WTC11 (cell line): ENCODE measurements at regions not wholly inside any gene's neighbourhood (a gene's known extent, or its start where the extent isn't known, plus 50 kb on each side); places are given as distances from the start of the nearest gene placed in this dataset.
"Not testable (repeated sequence)": the region's sequence is repeated elsewhere in the genome, so short reads cannot be mapped to it uniquely, and the experiment has no call there.

ENCODE experiments used
- ATAC-seq: fragments of 200-7000 bp; cut with Tn5 transposase; 2 replicates; pipeline ENCODE4 v1.10.0; 2021; ENCODE audit warnings: mild to moderate bottlenecking, moderate library complexity
- CTCF ChIA-PET: fragments of 300-600 bp; sonication (Branson Sonifier 250); formaldehyde crosslinking; loops from one replicate; lab custom pipeline; 2021; ENCODE audit warnings: antibody characterized with exemption; lab: Charles Lee
- POLR2A ChIA-PET: fragments of 350-600 bp; sonication (Branson Sonifier 250); formaldehyde crosslinking; loops from one replicate; lab custom pipeline; 2021; ENCODE audit warnings: antibody characterized with exemption; lab: Charles Lee
- DNase-seq: peaks from one replicate; pipeline ENCODE4 v3.0.0; 2021; ENCODE audit warnings: low spot score
- H3K27ac Mint-ChIP-seq: 2 replicates; pipeline ENCODE4 v1.8.0; 2021; ENCODE audit warnings: mixed read lengths
- H3K27me3 Mint-ChIP-seq: 2 replicates; pipeline ENCODE4 v1.8.0; 2021; ENCODE audit warnings: low read depth, mild to moderate bottlenecking, moderate library complexity, mixed read lengths
- H3K36me3 Mint-ChIP-seq: 2 replicates; pipeline ENCODE4 v1.8.0; 2021; ENCODE audit warnings: mixed read lengths
- H3K4me1 Mint-ChIP-seq: 2 replicates; pipeline ENCODE4 v1.8.0; 2022; ENCODE audit warnings: mixed read lengths
- H3K4me3 Mint-ChIP-seq: 2 replicates; pipeline ENCODE4 v1.8.0; 2021; ENCODE audit warnings: mild to moderate bottlenecking, moderate library complexity, mixed read lengths
- H3K9me3 Mint-ChIP-seq: 2 replicates; pipeline ENCODE4 v1.8.0; 2021; ENCODE audit warnings: mixed read lengths
- CREM ChIP-seq: sonication (generic); formaldehyde crosslinking; IDR thresholded peaks from 2 replicates; pipeline ENCODE4 v1.8.1; 2022; ENCODE audit warnings: mild to moderate bottlenecking, missing genetic modification reagents, moderate library complexity
- FOXK1 ChIP-seq: sonication (generic); formaldehyde crosslinking; IDR thresholded peaks from 2 replicates; pipeline ENCODE4 v1.8.0; 2022; ENCODE audit warnings: mild to moderate bottlenecking, moderate library complexity, missing genetic modification reagents
- FOXP4 ChIP-seq: sonication (generic); formaldehyde crosslinking; IDR thresholded peaks from 2 replicates; pipeline ENCODE4 v1.8.0; 2022; ENCODE audit warnings: mild to moderate bottlenecking, missing genetic modification reagents
- IRF2 ChIP-seq: sonication (generic); formaldehyde crosslinking; IDR thresholded peaks from 2 replicates; pipeline ENCODE4 v1.8.0; 2022; ENCODE audit warnings: low read depth, missing genetic modification reagents, borderline replicate concordance
- KAT7 ChIP-seq: sonication (generic); formaldehyde crosslinking; IDR thresholded peaks from 2 replicates; pipeline ENCODE4 v1.8.1; 2023; ENCODE audit warnings: missing genetic modification reagents, mild to moderate bottlenecking, borderline replicate concordance
- NFYB ChIP-seq: sonication (generic); formaldehyde crosslinking; conservative IDR thresholded peaks from 2 replicates; pipeline ENCODE4 v1.8.0; 2022; ENCODE audit warnings: low read depth, missing genetic modification reagents
- OVOL2 ChIP-seq: fragments of 250-450 bp; sonication (Bioruptor Pico); IDR thresholded peaks from 2 replicates; pipeline ENCODE4 v1.9.0; 2021; ENCODE audit warnings: mild to moderate bottlenecking, borderline replicate concordance
- SP1 ChIP-seq: sonication (generic); formaldehyde crosslinking; conservative IDR thresholded peaks from 2 replicates; pipeline ENCODE4 v1.8.1; 2022; ENCODE audit warnings: missing genetic modification reagents
- TEAD1 ChIP-seq: sonication (generic); formaldehyde crosslinking; IDR thresholded peaks from 2 replicates; pipeline ENCODE4 v1.8.0; 2022; ENCODE audit warnings: mild to moderate bottlenecking, missing genetic modification reagents
- ZNF121 ChIP-seq: sonication (generic); formaldehyde crosslinking; IDR thresholded peaks from 2 replicates; pipeline ENCODE4 v1.8.0; 2023; ENCODE audit warnings: missing genetic modification reagents
- ZNF219 ChIP-seq: sonication (generic); formaldehyde crosslinking; IDR thresholded peaks from 2 replicates; pipeline ENCODE4 v1.8.0; 2023; ENCODE audit warnings: missing genetic modification reagents, mild to moderate bottlenecking, borderline replicate concordance
- ZNF532 ChIP-seq: fragments of 250-450 bp; sonication (Bioruptor Pico); IDR thresholded peaks from 2 replicates; pipeline ENCODE4 v1.9.0; 2021; ENCODE audit warnings: mild to moderate bottlenecking, borderline replicate concordance
- ZNF671 ChIP-seq: fragments of 250-450 bp; sonication (Bioruptor Pico); IDR thresholded peaks from 2 replicates; pipeline ENCODE4 v1.8.0; 2021; ENCODE audit warnings: mild to moderate bottlenecking
- TF ChIP-seq, protein P1 (sequence below): sonication (generic); formaldehyde crosslinking; IDR thresholded peaks from 2 replicates; pipeline ENCODE4 v1.8.1; 2022; ENCODE audit warnings: missing genetic modification reagents, borderline replicate concordance
- TF ChIP-seq, protein P2 (sequence below): fragments of 250-450 bp; sonication (Bioruptor Pico); conservative IDR thresholded peaks from 2 replicates; pipeline ENCODE4 v1.9.0; 2021; ENCODE audit warnings: mild to moderate bottlenecking

DNA sequence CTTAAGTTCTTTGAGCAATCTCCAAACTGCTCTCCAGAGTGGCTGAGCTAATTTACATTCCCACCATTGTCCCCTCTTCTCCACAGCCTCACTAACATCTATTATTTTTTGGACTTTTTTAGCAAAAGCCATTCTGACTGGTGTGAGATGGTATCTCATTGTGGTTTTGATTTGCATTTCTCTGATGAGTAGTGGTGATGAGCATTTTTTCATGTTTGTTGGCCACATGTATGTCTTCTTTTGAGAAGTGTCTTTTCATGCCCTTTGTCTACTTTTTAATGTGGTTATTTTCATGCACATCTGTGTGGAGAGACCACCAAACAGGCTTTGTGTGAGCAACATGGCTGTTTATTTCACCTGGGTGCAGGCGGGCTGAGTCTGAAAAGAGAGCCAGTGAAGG lies 199.7 kb upstream of the TRPC7 start:
- H3K4me3 Mint-ChIP-seq, H3K27me3 Mint-ChIP-seq, POLR2A ChIA-PET, CTCF ChIA-PET, DNase-seq: not testable (repeated sequence)
- 0 out of 2 replicates have a peak, but pooled peaks have one; percentile 3 for TF ChIP-seq ZNF532
- H3K4me1 Mint-ChIP-seq, result peaks cover 81% of the 10 kb centered on the region
- H3K36me3 Mint-ChIP-seq, result peaks cover 39% of the 10 kb centered on the region
- peak; percentile 39 for ATAC-seq
- H3K27ac Mint-ChIP-seq, result peak overlapping the region; percentile 98
- peaks cover 22% of the 10 kb centered on the region for H3K9me3 Mint-ChIP-seq

- DNase-seq, POLR2A ChIA-PET, ATAC-seq, CTCF ChIA-PET, H3K27me3 Mint-ChIP-seq, H3K4me3 Mint-ChIP-seq: not testable (repeated sequence)
- H3K4me1 Mint-ChIP-seq, result peaks cover 85% of the 10 kb centered on the region
- peak overlapping the region; percentile 98 for H3K27ac Mint-ChIP-seq
- H3K9me3 Mint-ChIP-seq, result peaks cover 17% of the 10 kb centered on the region
- peak; percentile 39; the same call in 1 of the 2 replicates for TF ChIP-seq NFYB (CRISPR knock-in tag)
- peaks cover 33% of the 10 kb centered on the region for H3K36me3 Mint-ChIP-seq
These were observed 199.1 kb upstream of the TRPC7 start for GRCh38 chr5:136564431-136564830.

DNA sequence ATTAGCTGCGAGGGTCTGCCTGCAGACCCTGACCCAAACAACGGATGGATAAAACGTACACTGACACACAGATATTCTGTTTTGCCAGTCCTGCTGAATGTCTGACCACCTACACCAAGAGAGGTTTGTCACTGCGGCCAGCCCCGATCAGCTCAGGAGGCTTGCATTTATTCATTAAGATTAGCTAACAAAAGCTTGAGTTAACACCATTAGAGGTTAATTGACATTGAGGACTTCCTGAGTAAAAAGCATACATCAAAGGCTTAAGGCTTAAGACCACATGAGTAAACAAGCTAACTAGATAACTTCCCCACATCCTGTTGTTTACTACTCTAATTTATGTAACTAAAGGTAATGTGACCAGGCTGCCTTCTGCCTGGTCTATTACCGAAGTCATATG lies 198.1 kb upstream of the TRPC7 start:
- H3K9me3 Mint-ChIP-seq, result peaks cover 9% of the 10 kb centered on the region
- H3K36me3 Mint-ChIP-seq, result peaks cover 25% of the 10 kb centered on the region
- no peak overlapping the region for H3K4me3 Mint-ChIP-seq
- TF ChIP-seq IRF2 (CRISPR knock-in tag) (no peak), OVOL2 (CRISPR knock-in tag) (no peak), FOXP4 (CRISPR knock-in tag) (peak; percentile 84; the same call in 1 of the 2 replicates), FOXK1 (peak; percentile 80), TEAD1 (CRISPR knock-in tag) (0 out of 2 replicates have a peak, but pooled peaks have one; percentile 26)
- peaks cover 84% of the 10 kb centered on the region for H3K4me1 Mint-ChIP-seq
- ATAC-seq, result peak; percentile 35
- peak overlapping the region; percentile 98 for H3K27ac Mint-ChIP-seq
- peaks cover 5% of the 10 kb centered on the region; the same call in 1 of the 2 replicates for H3K27me3 Mint-ChIP-seq
- ChIA-PET CTCF (no interaction called here), POLR2A (no interaction called here)
- DNase-seq, result no peak

- H3K27ac Mint-ChIP-seq, result peak overlapping the region; percentile 38
- DNase-seq (no peak), ATAC-seq (no peak)
- peaks cover 6% of the 10 kb centered on the region; the same call in 1 of the 2 replicates for H3K27me3 Mint-ChIP-seq
- CTCF ChIA-PET, result interaction anchor here (0.7 to 1.3 kb wide), 3 partner anchors 69 to 210 kb away, joined by 3 to 5 read pairs (median 3); no protein-coding TSS in a partner anchor
- H3K36me3 Mint-ChIP-seq, result peaks cover 23% of the 10 kb centered on the region
- H3K9me3 Mint-ChIP-seq, result peaks cover 20% of the 10 kb centered on the region
- POLR2A ChIA-PET, result no interaction called here
- H3K4me1 Mint-ChIP-seq, result peaks cover 65% of the 10 kb centered on the region
- no peak overlapping the region for H3K4me3 Mint-ChIP-seq
- TF ChIP-seq SP1 (CRISPR knock-in tag) (no peak), ZNF121 (CRISPR knock-in tag) (no peak), KAT7 (CRISPR knock-in tag) (no peak), ZNF671 (CRISPR knock-in tag) (no peak), ZNF219 (no peak), CREM (CRISPR knock-in tag) (no peak)
- TF ChIP-seq, protein P1, sequence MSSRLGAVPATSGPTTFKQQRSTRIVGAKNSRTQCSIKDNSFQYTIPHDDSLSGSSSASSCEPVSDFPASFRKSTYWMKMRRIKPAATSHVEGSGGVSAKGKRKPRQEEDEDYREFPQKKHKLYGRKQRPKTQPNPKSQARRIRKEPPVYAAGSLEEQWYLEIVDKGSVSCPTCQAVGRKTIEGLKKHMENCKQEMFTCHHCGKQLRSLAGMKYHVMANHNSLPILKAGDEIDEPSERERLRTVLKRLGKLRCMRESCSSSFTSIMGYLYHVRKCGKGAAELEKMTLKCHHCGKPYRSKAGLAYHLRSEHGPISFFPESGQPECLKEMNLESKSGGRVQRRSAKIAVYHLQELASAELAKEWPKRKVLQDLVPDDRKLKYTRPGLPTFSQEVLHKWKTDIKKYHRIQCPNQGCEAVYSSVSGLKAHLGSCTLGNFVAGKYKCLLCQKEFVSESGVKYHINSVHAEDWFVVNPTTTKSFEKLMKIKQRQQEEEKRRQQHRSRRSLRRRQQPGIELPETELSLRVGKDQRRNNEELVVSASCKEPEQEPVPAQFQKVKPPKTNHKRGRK (CRISPR knock-in tag), result no peak
- TF ChIP-seq, protein P2, sequence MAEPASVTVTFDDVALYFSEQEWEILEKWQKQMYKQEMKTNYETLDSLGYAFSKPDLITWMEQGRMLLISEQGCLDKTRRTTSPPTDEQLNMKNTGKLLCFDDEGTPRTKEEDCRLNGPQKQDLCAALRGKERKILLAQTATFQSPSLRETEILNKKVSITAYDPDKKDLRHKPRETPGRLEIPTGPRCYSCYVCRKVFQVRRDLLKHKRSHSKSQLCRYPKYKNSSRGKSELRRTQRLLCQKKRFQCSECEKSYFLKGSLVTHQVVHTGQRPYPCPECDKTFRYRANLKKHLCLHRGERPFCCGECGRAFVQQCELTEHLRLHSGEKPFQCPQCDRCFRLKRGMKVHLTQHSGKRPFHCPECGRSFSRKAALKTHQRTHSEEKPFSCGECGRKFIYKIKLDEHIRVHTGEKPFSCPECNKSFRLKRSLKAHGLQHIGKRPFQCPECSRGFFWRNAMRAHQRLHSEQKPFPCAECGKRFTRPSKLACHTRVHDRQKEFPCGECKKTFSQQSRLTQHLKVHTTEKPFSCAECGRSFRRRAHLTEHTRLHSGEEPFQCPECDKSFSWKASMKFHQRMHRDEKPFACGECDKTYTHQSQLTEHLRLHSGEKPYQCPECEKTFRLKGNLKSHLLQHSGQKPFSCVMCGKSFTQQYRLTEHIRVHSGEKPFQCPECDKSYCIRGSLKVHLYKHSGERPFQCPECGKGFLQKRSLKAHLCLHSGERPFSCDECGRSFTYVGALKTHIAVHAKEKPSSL (CRISPR knock-in tag), result no peak
These were observed 194.8 kb upstream of the TRPC7 start for GRCh38 chr5:136560126-136560525.
